ENCODE measurements at regions not wholly inside any gene's neighbourhood (a gene's known extent, or its start where the extent isn't known, plus 50 kb on each side); places are given as distances from the start of the nearest gene placed in this dataset.

DNA sequence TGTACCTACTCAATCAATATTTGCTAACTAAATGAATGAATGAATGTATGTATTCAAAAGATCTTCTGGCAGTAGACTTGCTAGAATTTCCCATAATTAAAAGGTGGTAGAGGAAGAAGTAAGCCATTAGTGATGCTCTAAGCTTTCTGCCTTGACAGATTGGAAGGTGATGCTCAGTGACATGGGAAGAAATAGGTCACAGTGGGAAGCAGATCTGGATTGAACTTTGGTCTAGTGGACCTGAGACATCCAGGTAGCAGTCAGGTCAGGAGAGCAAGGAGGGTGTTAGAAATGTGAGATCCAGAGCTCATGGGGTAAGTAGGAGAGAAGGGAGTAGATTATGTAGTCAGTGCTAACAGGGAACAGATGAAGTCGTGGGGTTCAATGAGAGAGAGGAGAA lies 106.4 kb downstream of the SNX5 start:
- H4K8ac ChIP-seq (ENCODE audit: extremely low read depth, insufficient read depth, low read length), result no peak overlapping the region
- no peaks in the 10 kb centered on the region for H3K36me3 ChIP-seq (ENCODE audit: control insufficient read depth in 2 of 4, insufficient read depth in 4 of 4, low read length in 3 of 4)
- H4K20me1 ChIP-seq (replicated peaks in 1 of 2; ENCODE audit: control insufficient read depth in 1 of 2, insufficient read depth in 2 of 2, low read length in 2 of 2), result no peaks in the 10 kb centered on the region
- H3K79me2 ChIP-seq (ENCODE audit: control insufficient read depth in 1 of 2, insufficient read depth in 2 of 2, low read length in 2 of 2), result no peaks in the 10 kb centered on the region
- H3K4me3 ChIP-seq (ENCODE audit: extremely low read depth in 1 of 4, insufficient read depth in 2 of 4, low read depth in 3 of 4, low read length in 4 of 4), result no peak overlapping the region
- CTCF ChIA-PET (ENCODE audit: partially characterized antibody), result interaction anchor here (1.7 to 2.0 kb wide), 2 partner anchors 12 to 77 kb away, joined by 3 to 5 read pairs; no protein-coding TSS in a partner anchor
- no peak overlapping the region for H3K9ac ChIP-seq (replicated peaks in 1 of 4; ENCODE audit: extremely low read depth in 1 of 4, low read depth in 3 of 4, low read length in 3 of 4)
- H3K4ac ChIP-seq (replicated peaks; ENCODE audit: insufficient read length, low read depth, low read length), result no peak overlapping the region
- no peaks in the 10 kb centered on the region for H3K79me1 ChIP-seq (ENCODE audit: low read depth, low read length)
- no peak overlapping the region for H3K18ac ChIP-seq (ENCODE audit: extremely low read depth, low read length)
- no peak overlapping the region for H3K56ac ChIP-seq (replicated peaks; ENCODE audit: insufficient read length, low read depth, low read length)
- no peak overlapping the region for H3K23ac ChIP-seq (ENCODE audit: insufficient read length)
- no peak overlapping the region for H2AFZ ChIP-seq (ENCODE audit: low read length)
- no peaks in the 10 kb centered on the region for H3K9me3 ChIP-seq (ENCODE audit: insufficient read depth in 2 of 2, low read depth in 1 of 2, low read length in 1 of 2)
- no peak overlapping the region for H2BK120ac ChIP-seq (replicated peaks; ENCODE audit: low read depth, low read length)
- no peak overlapping the region for H2BK15ac ChIP-seq (ENCODE audit: low read length)
- no peak overlapping the region for H4K5ac ChIP-seq (ENCODE audit: insufficient read length, low read depth, low read length)
- no peak overlapping the region; the same call in 1 of the 2 replicates for H2AK5ac ChIP-seq (ENCODE audit: low read depth, low read length)
- H3K27me3 ChIP-seq (replicated peaks in 1 of 4; ENCODE audit: control insufficient read depth in 3 of 4, extremely low read depth in 1 of 4, insufficient read depth in 3 of 4, low read length in 3 of 4), result no peaks in the 10 kb centered on the region; a peak in 1 of 7 replicates
- POLR2A ChIA-PET (ENCODE audit: partially characterized antibody), result interaction anchor here (1.0 kb wide), 1 partner anchor 12 kb away, joined by 4 read pairs; no protein-coding TSS in a partner anchor
- FAIRE-seq, result no peak
- no peak overlapping the region for H3K4me2 ChIP-seq (ENCODE audit: insufficient read depth in 1 of 2, low read depth in 2 of 2, low read length in 2 of 2)
- H3K14ac ChIP-seq (ENCODE audit: insufficient read length), result no peak overlapping the region
- 0 out of 2 replicates have a peak overlapping the region, but pooled peaks have one; percentile 37 for H2BK20ac ChIP-seq (ENCODE audit: low read length)
- H4K91ac ChIP-seq (replicated peaks; ENCODE audit: insufficient read length, low read length), result no peak overlapping the region
- H3K27ac ChIP-seq (ENCODE audit: low read depth, low read length), result no peak overlapping the region
- no peaks in the 10 kb centered on the region; the same call in 1 of the 2 replicates for H3K23me2 ChIP-seq (ENCODE audit: low read depth, low read length)
- H2BK5ac ChIP-seq (ENCODE audit: low read depth, low read length), result no peak overlapping the region
- WGBS, 2 experiments (ENCODE audit: extremely low coverage in 1 of 2, insufficient coverage in 1 of 2, insufficient read length in 1 of 2, insufficient replicate concordance in 2 of 2, low coverage in 1 of 2, low lambda C conversion rate in 2 of 2, missing lambda C conversion rate in 1 of 2), result 92% methylated on average over 1 of the region's 1 CpG; no CpG with 5 or more reads in 1 of the 2 experiments
- H3K4me1 ChIP-seq (replicated peaks in 1 of 4; ENCODE audit: control insufficient read depth in 3 of 4, insufficient read depth in 4 of 4, low read length in 3 of 4), result peaks cover 3 to 16% (median 10%) of the 10 kb centered on the region in 4 experiments
- DNase-seq (ENCODE audit: low read depth in 1 of 2, low spot score in 2 of 2), result no peak
- H2BK12ac ChIP-seq (ENCODE audit: low read depth, low read length), result no peak overlapping the region; the same call in 1 of the 2 replicates
- no peak for TF ChIP-seq SIN3A (conservative IDR thresholded peaks at IDR 0.05 in 1 of 2, IDR thresholded peaks at IDR 0.05 in 1 of 2; ENCODE audit: low read depth in 1 of 2, low read length in 2 of 2)
- no peak for TF ChIP-seq CTBP2 (IDR thresholded peaks at IDR 0.05; ENCODE audit: borderline replicate concordance, insufficient read depth, insufficient read length, low read length)
- TF ChIP-seq SP4 (IDR thresholded peaks at IDR 0.05; ENCODE audit: low read length), result no peak
- TF ChIP-seq SP1 (IDR thresholded peaks at IDR 0.05; ENCODE audit: low read depth, low read length), result no peak
- TF ChIP-seq JUND (IDR thresholded peaks at IDR 0.05; ENCODE audit: low read length), result no peak
- no peak for TF ChIP-seq NANOG (IDR thresholded peaks at IDR 0.05; ENCODE audit: insufficient read depth, low read depth, low read length, poor library complexity, severe bottlenecking)
- TF ChIP-seq SIRT6 (IDR thresholded peaks at IDR 0.05; ENCODE audit: low read length), result no peak
- no peak for TF ChIP-seq NRF1 (IDR thresholded peaks at IDR 0.05; ENCODE audit: low read depth, low read length)
- TF ChIP-seq CHD1 (IDR thresholded peaks at IDR 0.05; ENCODE audit: low read depth, low read length), result no peak
- TF ChIP-seq POLR2AphosphoS5 (IDR thresholded peaks at IDR 0.05; ENCODE audit: low read depth, low read length), result no peak
- no peak for TF ChIP-seq SIX5 (IDR thresholded peaks at IDR 0.05; ENCODE audit: low read depth, low read length)
- TF ChIP-seq BRCA1 (IDR thresholded peaks at IDR 0.05; ENCODE audit: low read depth, low read length), result no peak
- TF ChIP-seq KDM5A (IDR thresholded peaks at IDR 0.05; ENCODE audit: low read length), result no peak
- TF ChIP-seq KDM4A (IDR thresholded peaks at IDR 0.05; ENCODE audit: low read depth, low read length, severe bottlenecking), result no peak
- no peak for TF ChIP-seq TCF12 (IDR thresholded peaks at IDR 0.05; ENCODE audit: low read depth, low read length)
- no peak for TF ChIP-seq TEAD4 (IDR thresholded peaks at IDR 0.05; ENCODE audit: low read depth, low read length)

All from H1 (cell line).